GM12878 (cell line): ENCODE measurements at regions not wholly inside any gene's neighbourhood (a gene's known extent, or its start where the extent isn't known, plus 50 kb on each side); places are given as distances from the start of the nearest gene placed in this dataset.
A peak's percentile ranks its signal among the peaks of the same experiment; 100 is the strongest.

Experiments
- ATF2 ChIP-seq: IDR thresholded peaks from 2 replicates; pipeline ENCODE4 v1.6.1; 2012; ENCODE audit warnings: low read length, inconsistent platforms
- BCL3 ChIP-seq: IDR thresholded peaks from 2 replicates; pipeline ENCODE4 v1.6.1; 2011; ENCODE audit warnings: borderline replicate concordance, low read depth, mild to moderate bottlenecking, moderate library complexity, low read length; ENCODE audit not compliant: insufficient read depth, poor library complexity, severe bottlenecking
- EP300 ChIP-seq, 2 experiments: fragments of 150-350 bp in 1 of 2; IDR thresholded peaks; 2 replicates each; pipeline ENCODE4 v1.6.1; 2011 to 2012; ENCODE audit warnings: low read depth in 2 of 2, low read length in 2 of 2, borderline replicate concordance in 1 of 2, improper control_type of control experiment in 1 of 2, inconsistent platforms in 1 of 2; ENCODE audit not compliant: control insufficient read depth in 1 of 2
- ETV6 ChIP-seq, 2 experiments: fragments of 450-650 bp in 1 of 2; IDR thresholded peaks in 1 of 2; conservative IDR thresholded peaks in 1 of 2; 2 replicates each; pipeline ENCODE4 v1.6.1; 2014; ENCODE audit warnings: antibody characterized with exemption in 1 of 2, borderline replicate concordance in 1 of 2, low read depth in 1 of 2, mild to moderate bottlenecking in 1 of 2, moderate library complexity in 1 of 2
- EZH2 ChIP-seq: IDR thresholded peaks from 2 replicates; pipeline ENCODE4 v1.6.1; 2012; ENCODE audit warnings: low read depth, mild to moderate bottlenecking, control low read depth, inconsistent platforms, low read length, borderline replicate concordance; ENCODE audit not compliant: control insufficient read depth
- IKZF1 ChIP-seq: fragments of 450-650 bp; conservative IDR thresholded peaks from 2 replicates; pipeline ENCODE4 v1.6.1; 2017; ENCODE audit warnings: antibody characterized with exemption, mild to moderate bottlenecking
- IKZF2 ChIP-seq, 2 experiments: fragments of 450-650 bp; IDR thresholded peaks; 2 replicates each; pipeline ENCODE4 v1.6.1; 2017; ENCODE audit warnings: mild to moderate bottlenecking in 2 of 2, moderate library complexity in 2 of 2
- IRF3 ChIP-seq: fragments of 450-650 bp; IDR thresholded peaks from 2 replicates; pipeline ENCODE4 v1.6.1; 2014; ENCODE audit warnings: mild to moderate bottlenecking
- MYB ChIP-seq: fragments of 150-350 bp; IDR thresholded peaks from 2 replicates; pipeline ENCODE4 v1.6.1; 2014; ENCODE audit warnings: mild to moderate bottlenecking, low read depth, low read length, borderline replicate concordance
- NFXL1 ChIP-seq: fragments of 450-650 bp; IDR thresholded peaks from 2 replicates; pipeline ENCODE4 v1.6.1; 2017; ENCODE audit warnings: antibody characterized with exemption, mild to moderate bottlenecking, borderline replicate concordance
- PRDM15 ChIP-seq: fragments of 450-650 bp; formaldehyde crosslinking; IDR thresholded peaks from 2 replicates; pipeline ENCODE4 v1.4.0; 2020; ENCODE audit warnings: mild to moderate bottlenecking, moderate library complexity
- RELB ChIP-seq: fragments of 450-650 bp; IDR thresholded peaks from 2 replicates; pipeline ENCODE4 v1.6.1; 2017; ENCODE audit warnings: low read depth, mild to moderate bottlenecking, moderate library complexity
- SMC3 ChIP-seq: IDR thresholded peaks from 2 replicates; pipeline ENCODE4 v1.6.1; 2011; ENCODE audit warnings: low read length, improper control_type of control experiment, borderline replicate concordance
- SREBF1 ChIP-seq: IDR thresholded peaks from 2 replicates; pipeline ENCODE4 v1.6.1; 2012; ENCODE audit warnings: mild to moderate bottlenecking, low read length
- TAF1 ChIP-seq: IDR thresholded peaks from 2 replicates; pipeline ENCODE4 v1.6.1; 2011; ENCODE audit warnings: mild to moderate bottlenecking, low read depth, low read length, borderline replicate concordance
- USF2 ChIP-seq: IDR thresholded peaks from 2 replicates; pipeline ENCODE4 v1.6.1; 2011; ENCODE audit warnings: low read depth, low read length, improper control_type of control experiment, borderline replicate concordance
- YBX1 ChIP-seq: fragments of 450-650 bp; IDR thresholded peaks from 2 replicates; pipeline ENCODE4 v1.6.1; 2016; ENCODE audit warnings: antibody characterized with exemption
- ZNF274 ChIP-seq: IDR thresholded peaks from one replicate; pipeline ENCODE4 v1.8.0; 2011; ENCODE audit not compliant: insufficient read length, insufficient read depth
- ZSCAN29 ChIP-seq: fragments of 450-650 bp; IDR thresholded peaks from 2 replicates; pipeline ENCODE4 v1.6.1; 2017; ENCODE audit warnings: mild to moderate bottlenecking, moderate library complexity

GRCh38 chr2:48248251-48248933, 66.1 kb upstream of the FOXN2 start (continued):
- no peak for TF ChIP-seq PRDM15 (CRISPR knock-in tag)
- peak in 1 of 2 experiments; percentile 74; a peak in 2 of 4 replicates for TF ChIP-seq ETV6 (conservative IDR thresholded peaks at IDR 0.05 in 1 of 2, IDR thresholded peaks at IDR 0.05 in 1 of 2; ENCODE audit: borderline replicate concordance in 1 of 2, low read depth in 1 of 2)
- TF ChIP-seq IKZF2 (IDR thresholded peaks at IDR 0.05) = peak; percentile 78 to 84
- TF ChIP-seq IRF3 = no peak
- TF ChIP-seq EZH2 = no peak
- peak; percentile 91 for TF ChIP-seq ATF2
- no peak for TF ChIP-seq SMC3
- no peak for TF ChIP-seq MYB
- no peak for TF ChIP-seq SREBF1
- no peak for TF ChIP-seq NFXL1
- TF ChIP-seq RELB = no peak
- TF ChIP-seq BCL3 = no peak
- TF ChIP-seq TAF1 = no peak
- TF ChIP-seq ZNF274 = no peak
- TF ChIP-seq ZSCAN29 = no peak
- no peak for TF ChIP-seq USF2
- no peak for TF ChIP-seq YBX1
- TF ChIP-seq IKZF1 = peak; percentile 65
- TF ChIP-seq EP300 (IDR thresholded peaks at IDR 0.05; ENCODE audit: borderline replicate concordance in 1 of 2, control insufficient read depth in 1 of 2, low read depth in 2 of 2, low read length in 2 of 2) = 0 out of 4 replicates have a peak, but pooled peaks of 1 of the 2 experiments have one; percentile 11
